ENCODE measurements at regions not wholly inside any gene's neighbourhood (a gene's known extent, or its start where the extent isn't known, plus 50 kb on each side); places are given as distances from the start of the nearest gene placed in this dataset.

GRCh38 chr1:198054510-198054909, 102.3 kb upstream of the NEK7 start:
- no peak overlapping the region for H3K27ac Mint-ChIP-seq
- Histone ChIP-seq H4K91ac (ENCODE audit: insufficient read length, low read depth, low read length) (no peak overlapping the region), H3K4me2 (ENCODE audit: insufficient read depth, insufficient read length, low read length) (no peak overlapping the region), H2BK5ac (ENCODE audit: insufficient read length, low read length) (no peak overlapping the region), H3K27ac (ENCODE audit: insufficient read length, low read depth, low read length) (no peak overlapping the region), H2BK120ac (ENCODE audit: low read depth, low read length, poor library complexity, severe bottlenecking) (no peak overlapping the region), H3K79me1 (ENCODE audit: insufficient read depth, low read depth, low read length, poor library complexity, severe bottlenecking) (no peaks in the 10 kb centered on the region), H3K9me3 (ENCODE audit: control insufficient read depth, low read depth, low read length) (no peaks in the 10 kb centered on the region), H4K20me1 (ENCODE audit: control insufficient read depth, insufficient read depth, insufficient read length) (no peaks in the 10 kb centered on the region), H2AFZ (ENCODE audit: low read length) (no peak overlapping the region), H3K14ac (ENCODE audit: insufficient read depth, low read length) (no peak overlapping the region), H3K4ac (ENCODE audit: low read depth, low read length) (no peak overlapping the region), H3K4me1 (ENCODE audit: insufficient read depth, low read length) (no peaks in the 10 kb centered on the region), H3K18ac (ENCODE audit: insufficient read length, low read depth, low read length) (no peak overlapping the region), H4K8ac (replicated peaks; ENCODE audit: insufficient read length, low read depth, low read length) (no peak overlapping the region), H4K5ac (ENCODE audit: insufficient read length, low read depth, low read length) (no peak overlapping the region), H3K79me2 (ENCODE audit: insufficient read depth, low read length) (no peaks in the 10 kb centered on the region), H3T11ph (ENCODE audit: low read length) (no peak overlapping the region), H3K27me3 (ENCODE audit: insufficient read depth, low read length) (no peaks in the 10 kb centered on the region), H2BK15ac (ENCODE audit: low read depth, low read length) (no peak overlapping the region), H2BK20ac (ENCODE audit: low read depth, low read length, poor library complexity, severe bottlenecking) (no peak overlapping the region), H2AK5ac (ENCODE audit: insufficient read length, low read length) (no peak overlapping the region), H2BK12ac (ENCODE audit: insufficient read length, low read depth, low read length) (no peak overlapping the region), H3K23me2 (ENCODE audit: insufficient read length, low read depth, low read length, poor library complexity, severe bottlenecking) (no peaks in the 10 kb centered on the region), H3K9ac (ENCODE audit: extremely low read depth, insufficient read length, low read length) (no peak overlapping the region), H3K23ac (ENCODE audit: insufficient read length, low read depth, low read length) (no peak overlapping the region), H3K56ac (ENCODE audit: insufficient read length, low read depth, low read length) (no peak overlapping the region)
- no peak for DNase-seq
- no peak for TF ChIP-seq CTCF (conservative IDR thresholded peaks at IDR 0.05)
- H3K9me3 Mint-ChIP-seq = no peaks in the 10 kb centered on the region; a peak in 1 of 5 replicates
- H3K27me3 Mint-ChIP-seq (ENCODE audit: low read depth) = peaks cover 1% of the 10 kb centered on the region; the same call in 1 of the 2 replicates
- no peak overlapping the region for H3K4me3 Mint-ChIP-seq
- H3K4me1 Mint-ChIP-seq = no peaks in the 10 kb centered on the region
- no peaks in the 10 kb centered on the region for H3K36me3 Mint-ChIP-seq (ENCODE audit: insufficient read depth in 1 of 3, low read depth in 3 of 3)
- no CpG with 5 or more reads among the region's 3 CpGs for whole genome bisulfite sequencing (ENCODE audit: extremely low coverage, insufficient read length, low lambda C conversion rate)
